GM12878 (cell line): ENCODE measurements at regions not wholly inside any gene's neighbourhood (a gene's known extent, or its start where the extent isn't known, plus 50 kb on each side); places are given as distances from the start of the nearest gene placed in this dataset.

ENCODE experiments used
- ATAC-seq: fragments of 200-7000 bp; cut with Tn5 transposase; 3 replicates; pipeline ENCODE4 v1.9.1; 2020; ENCODE audit warnings: mild to moderate bottlenecking, moderate library complexity
- BruUV-seq: library from RNA; stranded (reverse); fragments of 400-500 nt; replicated peaks from 2 replicates; lab custom pipeline; 2021; lab: Mats Ljungman, UMichigan
- CTCF ChIA-PET: fragments of 300-600 bp; sonication (Branson Sonifier 250); formaldehyde crosslinking; extraction: SDS; loops from one replicate; lab custom pipeline; 2021; ENCODE audit warnings: inconsistent platforms; lab: Yijun Ruan, JAX
- POLR2A ChIA-PET: fragments of 350-600 bp; formaldehyde crosslinking; extraction: SDS; loops from one replicate; lab custom pipeline; 2021; ENCODE audit warnings: inconsistent platforms; lab: Charles Lee
- RAD21 ChIA-PET: fragments of 300-600 bp; sonication (Branson Sonifier 250); formaldehyde crosslinking; loops from one replicate; lab custom pipeline; 2023; ENCODE audit warnings: antibody characterized with exemption; ENCODE audit not compliant: unreplicated experiment; lab: Charles Lee
- SMC1A ChIA-PET: fragments of 300-600 bp; sonication (Branson Sonifier 250); formaldehyde crosslinking; loops from one replicate; lab custom pipeline; 2023; ENCODE audit not compliant: unreplicated experiment, uncharacterized antibody; lab: Charles Lee
- DNase-seq: peaks from one replicate; pipeline ENCODE4 v3.0.0-alpha.2; 2011; ENCODE audit warnings: low read depth, low spot score
- FAIRE-seq: peaks from 3 replicates; lab custom pipeline; 2011; peaks lifted over from hg19 to GRCh38; lab: Jason Lieb, UNC
- H2AFZ ChIP-seq: 2 replicates; pipeline ENCODE4 v1.6.0; 2011; ENCODE audit warnings: low read depth, low read length, control low read depth; ENCODE audit not compliant: control insufficient read depth
- H3K27ac ChIP-seq: 2 replicates; pipeline ENCODE4 v1.5.1; 2011; ENCODE audit warnings: control low read depth; ENCODE audit not compliant: control insufficient read depth, insufficient read depth
- H3K27me3 ChIP-seq, 2 experiments: replicated peaks in 1 of 2; 2 replicates each; pipeline versions ENCODE4 v1.6.0 to v1.6.1; 2011; ENCODE audit warnings: low read length in 1 of 2; ENCODE audit not compliant: control insufficient read depth in 2 of 2, insufficient read depth in 2 of 2
- H3K36me3 ChIP-seq, 2 experiments: 2 replicates each; pipeline ENCODE4 v1.5.1; 2011; ENCODE audit warnings: low read length in 1 of 2; ENCODE audit not compliant: control insufficient read depth in 2 of 2, insufficient read depth in 2 of 2
- H3K4me1 ChIP-seq: 2 replicates; pipeline ENCODE4 v1.6.1; 2011; ENCODE audit warnings: mild to moderate bottlenecking, low read length, moderate library complexity, mixed read lengths; ENCODE audit not compliant: control insufficient read depth, insufficient read depth
- H3K4me2 ChIP-seq: 2 replicates; pipeline ENCODE4 v1.6.0; 2011; ENCODE audit warnings: control low read depth; ENCODE audit not compliant: control insufficient read depth, insufficient read depth
- H3K4me3 ChIP-seq: fragments of 200-600 bp; sonication (generic); 2 replicates; pipeline ENCODE4 v1.5.1; 2016
- H3K79me2 ChIP-seq: 2 replicates; pipeline ENCODE4 v1.6.0; 2011; ENCODE audit warnings: low read length; ENCODE audit not compliant: control insufficient read depth, insufficient read depth
- H3K9ac ChIP-seq: 2 replicates; pipeline ENCODE4 v1.8.0; 2011; ENCODE audit warnings: low read length, control low read depth, mixed read lengths; ENCODE audit not compliant: control insufficient read depth, insufficient read depth
- H3K9me3 ChIP-seq: replicated peaks from 3 replicates; pipeline ENCODE4 v1.5.1; 2011; ENCODE audit warnings: mild to moderate bottlenecking, low read length; ENCODE audit not compliant: control insufficient read depth, insufficient read depth
- H4K20me1 ChIP-seq: 2 replicates; pipeline ENCODE4 v1.6.0; 2011; ENCODE audit not compliant: control insufficient read depth, insufficient read depth
- BHLHE40 ChIP-seq, 2 experiments: fragments of 450-650 bp in 1 of 2; IDR thresholded peaks; 2 replicates each; pipeline ENCODE4 v1.6.1; 2011 to 2017; ENCODE audit warnings: low read depth in 2 of 2, borderline replicate concordance in 1 of 2, improper control_type of control experiment in 1 of 2, low read length in 1 of 2, mild to moderate bottlenecking in 1 of 2
- CHD1 ChIP-seq: IDR thresholded peaks from 2 replicates; pipeline ENCODE4 v1.6.1; 2012; ENCODE audit warnings: low read depth, low read length, improper control_type of control experiment
- DPF2 ChIP-seq: fragments of 450-650 bp; IDR thresholded peaks from 2 replicates; pipeline ENCODE4 v1.6.1; 2017; ENCODE audit warnings: mild to moderate bottlenecking
- HDGF ChIP-seq: fragments of 450-650 bp; IDR thresholded peaks from 2 replicates; pipeline ENCODE4 v1.6.1; 2016; ENCODE audit warnings: antibody characterized with exemption
- NFYA ChIP-seq: IDR thresholded peaks from 2 replicates; pipeline ENCODE4 v1.6.1; 2011; ENCODE audit warnings: low read depth, mild to moderate bottlenecking, low read length, improper control_type of control experiment, borderline replicate concordance
- NKRF ChIP-seq: fragments of 450-650 bp; conservative IDR thresholded peaks from 2 replicates; pipeline ENCODE4 v1.6.1; 2017; ENCODE audit warnings: mild to moderate bottlenecking, moderate library complexity
- POLR2AphosphoS5 ChIP-seq: IDR thresholded peaks from 2 replicates; pipeline ENCODE4 v1.6.1; 2011; ENCODE audit warnings: mild to moderate bottlenecking, low read length, inconsistent platforms
- RCOR1 ChIP-seq: conservative IDR thresholded peaks from 2 replicates; pipeline ENCODE4 v1.6.1; 2012; ENCODE audit warnings: low read depth, low read length, improper control_type of control experiment
- SUZ12 ChIP-seq: fragments of 200-600 bp; sonication (generic); IDR thresholded peaks from one replicate; pipeline ENCODE4 v1.6.1; 2018; ENCODE audit warnings: antibody characterized with exemption, mild to moderate bottlenecking; ENCODE audit not compliant: unreplicated experiment
- YBX1 ChIP-seq: fragments of 450-650 bp; IDR thresholded peaks from 2 replicates; pipeline ENCODE4 v1.6.1; 2016; ENCODE audit warnings: antibody characterized with exemption
- WGBS: methylation state at CpG from one replicate; pipeline ENCODE4 v1.1.6; 2016; ENCODE audit warnings: low lambda C conversion rate; ENCODE audit not compliant: insufficient replicate concordance, insufficient coverage; ENCODE audit errors: missing lambda C conversion rate; 5-methylcytosine and 5-hydroxymethylcytosine counted together
- in situ Hi-C: fragments of 300-500 bp; cut with MboI; formaldehyde crosslinking; loops from 9 replicates; pipeline ENCODE4 v1.14.3; 2018; ENCODE audit warnings: mixed read lengths
- intact Hi-C: fragments of 100-400 bp; cut with micrococcal nuclease; formaldehyde crosslinking; loops from one replicate; pipeline ENCODE4 v1.14.2; 2022; ENCODE audit not compliant: unreplicated experiment
- TF ChIP-seq, protein P1 (sequence below): IDR thresholded peaks from 2 replicates; pipeline ENCODE4 v1.6.1; 2011; ENCODE audit warnings: mild to moderate bottlenecking, low read depth, low read length, moderate library complexity; ENCODE audit not compliant: insufficient replicate concordance
- TF ChIP-seq, protein P2 (sequence below): fragments of 450-650 bp; IDR thresholded peaks from 2 replicates; pipeline ENCODE4 v1.6.1; 2018; ENCODE audit warnings: borderline replicate concordance, mild to moderate bottlenecking; ENCODE audit not compliant: partially characterized antibody

GRCh38 chr5:97918057-97918456 is 735.0 kb upstream of the RIOK2 start:
- TF ChIP-seq SUZ12 (no peak), YBX1 (no peak), HDGF (no peak), NFYA (no peak), CHD1 (no peak)
- CTCF ChIA-PET: interaction anchor here (0.6 to 1.4 kb wide), 2 partner anchors 12 to 531 kb away, joined by 3 read pairs; no protein-coding TSS in a partner anchor
- no peaks in the 10 kb centered on the region for H3K27me3 ChIP-seq
- POLR2A ChIA-PET: no interaction called here
- no peaks in the 10 kb centered on the region for H3K79me2 ChIP-seq
- no peak overlapping the region for H3K9ac ChIP-seq
- H4K20me1 ChIP-seq: no peaks in the 10 kb centered on the region
- ATAC-seq (no peak), FAIRE-seq (no peak), DNase-seq (no peak)
- RAD21 ChIA-PET: no interaction called here
- 40% methylated on average over 1 of the region's 1 CpG for WGBS
- H3K4me2 ChIP-seq: no peak overlapping the region
- no peak overlapping the region for H3K4me3 ChIP-seq
- in situ Hi-C loops: no loop called here
- no peak overlapping the region for H2AFZ ChIP-seq
- no peaks in the 10 kb centered on the region for H3K9me3 ChIP-seq
- H3K36me3 ChIP-seq: no peaks in the 10 kb centered on the region
- SMC1A ChIA-PET: interaction anchor here (1.0 to 1.4 kb wide), 2 partner anchors 12 to 73 kb away, joined by 3 read pairs; no protein-coding TSS in a partner anchor
- no TSS peak for BruUV-seq
- intact Hi-C loops: no loop called here
- H3K27ac ChIP-seq: no peak overlapping the region
- H3K4me1 ChIP-seq: no peaks in the 10 kb centered on the region

DNA sequence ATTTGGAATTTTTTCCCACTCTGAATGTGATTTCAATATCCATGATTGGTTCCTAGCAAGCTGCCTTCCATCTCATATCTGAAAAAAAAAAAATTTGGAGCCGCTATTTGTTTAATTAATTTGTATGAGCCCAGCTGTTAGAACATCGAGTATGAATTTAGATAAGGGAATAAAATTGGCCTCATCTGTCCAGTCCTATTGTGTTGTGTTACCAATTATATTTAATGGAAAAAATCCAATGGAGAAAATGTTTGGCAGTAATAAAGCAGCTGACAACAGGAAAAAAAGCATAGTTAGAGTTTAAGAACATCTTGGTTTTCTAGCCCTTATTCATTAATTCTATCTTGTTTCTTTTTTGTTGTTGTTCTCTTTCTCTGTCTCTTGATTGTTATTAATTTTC is 735.6 kb upstream of the RIOK2 start:
- Histone ChIP-seq H3K79me2 (no peaks in the 10 kb centered on the region), H3K4me1 (no peaks in the 10 kb centered on the region), H3K4me3 (no peak overlapping the region), H3K9ac (no peak overlapping the region), H3K9me3 (no peaks in the 10 kb centered on the region), H2AFZ (no peak overlapping the region), H3K27ac (no peak overlapping the region), H4K20me1 (no peaks in the 10 kb centered on the region), H3K27me3 (no peaks in the 10 kb centered on the region), H3K36me3 (no peaks in the 10 kb centered on the region), H3K4me2 (no peak overlapping the region)
- no peak for DNase-seq
- intact Hi-C loops: no loop called here
- no peak for FAIRE-seq
- ChIA-PET RAD21 (no interaction called here), CTCF (interaction anchor here (0.6 kb wide), 1 partner anchor 530 kb away, joined by 3 read pairs; no protein-coding TSS in a partner anchor), SMC1A (interaction anchor here (1.4 kb wide), 2 partner anchors 73 to 77 kb away, joined by 3 read pairs; no protein-coding TSS in a partner anchor), POLR2A (no interaction called here)
- no TSS peak for BruUV-seq
- ATAC-seq: no peak
- in situ Hi-C loops: no loop called here
- 77% methylated on average over 2 of the region's 2 CpGs for WGBS
- TF ChIP-seq POLR2AphosphoS5 (no peak), BHLHE40 (IDR thresholded peaks at IDR 0.05; ENCODE audit: borderline replicate concordance in 1 of 2, low read depth in 2 of 2, low read length in 1 of 2) (no peak), RCOR1 (no peak), NKRF (no peak), DPF2 (no peak)
- TF ChIP-seq, protein P1, sequence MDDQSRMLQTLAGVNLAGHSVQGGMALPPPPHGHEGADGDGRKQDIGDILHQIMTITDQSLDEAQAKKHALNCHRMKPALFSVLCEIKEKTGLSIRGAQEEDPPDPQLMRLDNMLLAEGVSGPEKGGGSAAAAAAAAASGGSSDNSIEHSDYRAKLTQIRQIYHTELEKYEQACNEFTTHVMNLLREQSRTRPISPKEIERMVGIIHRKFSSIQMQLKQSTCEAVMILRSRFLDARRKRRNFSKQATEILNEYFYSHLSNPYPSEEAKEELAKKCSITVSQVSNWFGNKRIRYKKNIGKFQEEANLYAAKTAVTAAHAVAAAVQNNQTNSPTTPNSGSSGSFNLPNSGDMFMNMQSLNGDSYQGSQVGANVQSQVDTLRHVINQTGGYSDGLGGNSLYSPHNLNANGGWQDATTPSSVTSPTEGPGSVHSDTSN: no peak
- TF ChIP-seq, protein P2, sequence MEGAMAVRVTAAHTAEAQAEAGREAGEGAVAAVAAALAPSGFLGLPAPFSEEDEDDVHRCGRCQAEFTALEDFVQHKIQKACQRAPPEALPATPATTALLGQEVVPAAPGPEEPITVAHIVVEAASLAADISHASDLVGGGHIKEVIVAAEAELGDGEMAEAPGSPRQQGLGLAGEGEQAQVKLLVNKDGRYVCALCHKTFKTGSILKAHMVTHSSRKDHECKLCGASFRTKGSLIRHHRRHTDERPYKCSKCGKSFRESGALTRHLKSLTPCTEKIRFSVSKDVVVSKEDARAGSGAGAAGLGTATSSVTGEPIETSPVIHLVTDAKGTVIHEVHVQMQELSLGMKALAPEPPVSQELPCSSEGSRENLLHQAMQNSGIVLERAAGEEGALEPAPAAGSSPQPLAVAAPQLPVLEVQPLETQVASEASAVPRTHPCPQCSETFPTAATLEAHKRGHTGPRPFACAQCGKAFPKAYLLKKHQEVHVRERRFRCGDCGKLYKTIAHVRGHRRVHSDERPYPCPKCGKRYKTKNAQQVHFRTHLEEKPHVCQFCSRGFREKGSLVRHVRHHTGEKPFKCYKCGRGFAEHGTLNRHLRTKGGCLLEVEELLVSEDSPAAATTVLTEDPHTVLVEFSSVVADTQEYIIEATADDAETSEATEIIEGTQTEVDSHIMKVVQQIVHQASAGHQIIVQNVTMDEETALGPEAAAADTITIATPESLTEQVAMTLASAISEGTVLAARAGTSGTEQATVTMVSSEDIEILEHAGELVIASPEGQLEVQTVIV: no peak
